K562 (cell line): ENCODE measurements at regions not wholly inside any gene's neighbourhood (a gene's known extent, or its start where the extent isn't known, plus 50 kb on each side); places are given as distances from the start of the nearest gene placed in this dataset.

Source experiments
- ATAC-seq: fragments of 200-7000 bp; cut with Tn5 transposase; 3 replicates; pipeline ENCODE4 v1.9.1; 2020; ENCODE audit warnings: moderate library complexity
- BruUV-seq: library from RNA; stranded (reverse); fragments of 400-500 nt; replicated peaks from 2 replicates; lab custom pipeline; 2021; lab: Mats Ljungman, UMichigan
- CTCF ChIA-PET: fragments of 300-600 bp; formaldehyde crosslinking; extraction: SDS; loops from one replicate; lab custom pipeline; 2021; ENCODE audit warnings: low intra/inter-chr PET ratio; lab: Yijun Ruan, JAX
- POLR2A ChIA-PET: fragments of 300-600, 350-650 bp; sonication (Branson Sonifier 250); formaldehyde crosslinking; extraction: SDS; loops from one replicate; lab custom pipeline; 2021; ENCODE audit warnings: antibody characterized with exemption, inconsistent platforms; lab: Yijun Ruan, JAX
- DNase-seq, 4 experiments: peaks; one replicate each; pipeline versions ENCODE4 v3.0.0 to v3.0.0-alpha.2; 2011 to 2018; ENCODE audit warnings: low spot score in 3 of 4, mixed read lengths in 3 of 4; ENCODE audit errors: extremely low read depth in 1 of 4
- FAIRE-seq: peaks from 2 replicates; lab custom pipeline; 2011; peaks lifted over from hg19 to GRCh38; lab: Jason Lieb, UNC
- H2AFZ ChIP-seq: 2 replicates; pipeline ENCODE4 v1.6.0; 2011; ENCODE audit warnings: low read depth, low read length, control low read depth, inconsistent platforms
- H3K27ac ChIP-seq: fragments of 200-600 bp; 3 replicates; pipeline ENCODE4 v1.8.0; 2011; ENCODE audit warnings: low read depth, mild to moderate bottlenecking, control low read depth, inconsistent platforms, low read length, moderate library complexity, mixed read lengths; ENCODE audit errors: extremely low read depth
- H3K27me3 ChIP-seq, 2 experiments: fragments of 300-600 bp in 1 of 2; 2 replicates in 1 of 2; 3 replicates in 1 of 2; pipeline versions ENCODE4 v1.6.0 to v1.8.0; 2011; ENCODE audit warnings: inconsistent platforms in 2 of 2, low read length in 2 of 2, mild to moderate bottlenecking in 1 of 2, mixed read lengths in 1 of 2, moderate library complexity in 1 of 2; ENCODE audit not compliant: control insufficient read depth in 2 of 2, insufficient read depth in 2 of 2
- H3K36me3 ChIP-seq: fragments of 300-600 bp; 3 replicates; pipeline ENCODE4 v1.8.0; 2011; ENCODE audit warnings: mild to moderate bottlenecking, low read length, inconsistent platforms; ENCODE audit not compliant: control insufficient read depth, insufficient read depth
- H3K4me1 ChIP-seq, 2 experiments: fragments of 200-600 bp in 1 of 2; replicated peaks in 1 of 2; 2 replicates in 1 of 2; 3 replicates in 1 of 2; pipeline versions ENCODE4 v1.5.1 to v1.8.0; 2011; ENCODE audit warnings: inconsistent platforms in 2 of 2, low read length in 2 of 2, mild to moderate bottlenecking in 1 of 2, mixed read lengths in 1 of 2, moderate library complexity in 1 of 2; ENCODE audit not compliant: control insufficient read depth in 2 of 2, insufficient read depth in 2 of 2
- H3K4me2 ChIP-seq: 2 replicates; pipeline ENCODE4 v1.6.1; 2011; ENCODE audit warnings: low read length, control low read depth, inconsistent platforms, mixed read lengths; ENCODE audit not compliant: insufficient read depth
- H3K4me3 ChIP-seq: fragments of 200-600 bp; sonication (generic), shearing (Covaris generic); 2 replicates; pipeline ENCODE4 v1.5.1; 2016; ENCODE audit warnings: control low read depth, inconsistent platforms
- H3K79me2 ChIP-seq: fragments of 200-600 bp; 3 replicates; pipeline ENCODE4 v1.8.0; 2011; ENCODE audit warnings: low read length, inconsistent platforms; ENCODE audit not compliant: control insufficient read depth, insufficient read depth
- H3K9ac ChIP-seq, 2 experiments: 2 replicates each; pipeline versions ENCODE4 v1.6.0 to v1.6.1; 2011; ENCODE audit warnings: low read depth in 2 of 2, low read length in 2 of 2, control low read depth in 1 of 2, inconsistent platforms in 1 of 2, mild to moderate bottlenecking in 1 of 2, mixed read lengths in 1 of 2; ENCODE audit not compliant: insufficient read depth in 1 of 2
- H3K9me1 ChIP-seq: one replicate; pipeline ENCODE4 v1.6.0; 2011; ENCODE audit warnings: inconsistent platforms, mild to moderate bottlenecking, low read length, moderate library complexity; ENCODE audit not compliant: control insufficient read depth, insufficient read depth
- H3K9me3 ChIP-seq: replicated peaks from 2 replicates; pipeline ENCODE4 v1.5.1; 2011; ENCODE audit warnings: low read depth, low read length, inconsistent platforms; ENCODE audit not compliant: control insufficient read depth, insufficient read depth
- H4K20me1 ChIP-seq: replicated peaks from 2 replicates; pipeline ENCODE4 v1.6.1; 2011; ENCODE audit warnings: low read length, inconsistent platforms, mixed read lengths; ENCODE audit not compliant: control insufficient read depth, insufficient read depth
- CBX8 ChIP-seq: fragments of 200-600 bp; sonication (generic); IDR thresholded peaks from 2 replicates; pipeline ENCODE4 v1.6.1; 2012; ENCODE audit warnings: borderline replicate concordance, mixed run types, low read depth, mild to moderate bottlenecking, moderate library complexity, mixed read lengths, low read length, control low read depth, inconsistent platforms; ENCODE audit not compliant: poor library complexity, severe bottlenecking; ENCODE audit errors: extremely low read depth
- CEBPB ChIP-seq: fragments of 450-650 bp; IDR thresholded peaks from 2 replicates; pipeline ENCODE4 v1.6.1; 2016; ENCODE audit warnings: missing genetic modification characterization, missing compliant biosample characterization
- CHD1 ChIP-seq: fragments of 200-600 bp; sonication (generic); IDR thresholded peaks from one replicate; pipeline ENCODE4 v1.6.1; 2012; ENCODE audit warnings: mild to moderate bottlenecking, moderate library complexity, low read length, inconsistent platforms
- ELF4 ChIP-seq: fragments of 450-650 bp; formaldehyde crosslinking; IDR thresholded peaks from 2 replicates; pipeline ENCODE4 v1.4.0; 2022; ENCODE audit warnings: missing genetic modification characterization
- ETV6 ChIP-seq, 3 experiments: fragments of 150-350 bp in 1 of 3; sonication (generic) in 1 of 3; formaldehyde crosslinking in 1 of 3; IDR thresholded peaks; 2 replicates each; pipeline versions ENCODE4 v1.6.1 to v1.8.0; 2014 to 2022; ENCODE audit warnings: borderline replicate concordance in 2 of 3, low read depth in 2 of 3, antibody characterized with exemption in 1 of 3, low read length in 1 of 3, mild to moderate bottlenecking in 1 of 3, missing genetic modification reagents in 1 of 3
- FOS ChIP-seq: IDR thresholded peaks from 3 replicates; pipeline ENCODE4 v1.6.1; 2011; ENCODE audit not compliant: insufficient read length; ENCODE audit errors: extremely low read depth
- MAZ ChIP-seq, 2 experiments: fragments of 450-650 bp in 1 of 2; sonication (generic) in 1 of 2; formaldehyde crosslinking; IDR thresholded peaks in 1 of 2; conservative IDR thresholded peaks in 1 of 2; 2 replicates each; pipeline versions ENCODE4 v1.4.0 to v1.5.0; 2020; ENCODE audit warnings: mild to moderate bottlenecking in 1 of 2, missing genetic modification reagents in 1 of 2
- MLX ChIP-seq, 2 experiments: fragments of 450-650 bp in 1 of 2; sonication (generic) in 1 of 2; formaldehyde crosslinking; conservative IDR thresholded peaks; 2 replicates each; pipeline versions ENCODE4 v1.4.0 to v1.8.1; 2020 to 2022; ENCODE audit warnings: mild to moderate bottlenecking in 1 of 2, missing genetic modification reagents in 1 of 2
- RFX7 ChIP-seq: fragments of 250-450 bp; sonication (Bioruptor Pico); IDR thresholded peaks from 2 replicates; pipeline ENCODE4 v1.5.1; 2021; ENCODE audit warnings: mild to moderate bottlenecking
- SIN3B ChIP-seq: fragments of 450-650 bp; IDR thresholded peaks from 2 replicates; pipeline ENCODE4 v1.6.1; 2017; ENCODE audit warnings: low read depth, mild to moderate bottlenecking, moderate library complexity
- TAF1 ChIP-seq: IDR thresholded peaks from 2 replicates; pipeline ENCODE4 v1.6.1; 2011; ENCODE audit warnings: mild to moderate bottlenecking, low read length, moderate library complexity; ENCODE audit not compliant: insufficient read depth, control insufficient read depth, severe bottlenecking; ENCODE audit errors: extremely low read depth
- ZFP30 ChIP-seq: fragments of 250-450 bp; sonication (Bioruptor Pico); IDR thresholded peaks from 2 replicates; pipeline ENCODE4 v1.8.0; 2022; ENCODE audit warnings: moderate library complexity, mild to moderate bottlenecking, inconsistent platforms, borderline replicate concordance
- ZNF146 ChIP-seq: IDR thresholded peaks from one replicate; pipeline ENCODE4 v1.6.1; 2018; ENCODE audit warnings: missing compliant biosample characterization; ENCODE audit not compliant: unreplicated experiment
- ZNF3 ChIP-seq: fragments of 250-450 bp; sonication (Bioruptor Pico); IDR thresholded peaks from 2 replicates; pipeline ENCODE4 v1.5.0; 2021; ENCODE audit warnings: mild to moderate bottlenecking, moderate library complexity
- WGBS: fragments of 100-300 bp; shearing (Covaris generic); methylation state at CpG from one replicate; pipeline ENCODE4 v1.1.6; 2016; ENCODE audit warnings: low coverage, mixed read lengths; ENCODE audit not compliant: insufficient coverage; ENCODE audit errors: missing lambda C conversion rate; 5-methylcytosine and 5-hydroxymethylcytosine counted together
- in situ Hi-C: fragments of 300-500 bp; cut with MboI; formaldehyde crosslinking; loops from 4 replicates; pipeline ENCODE4 v1.15.0; 2018; ENCODE audit warnings: inconsistent platforms, mixed read lengths
- intact Hi-C: fragments of 100-400 bp; cut with micrococcal nuclease; formaldehyde crosslinking; loops from 2 replicates; pipeline ENCODE4 v1.14.2; 2022

- WGBS = 3% methylated on average over 5 of the region's 7 CpGs
These were observed 567.3 kb upstream of the BTBD3 start for GRCh38 chr20:11350126-11351005.

GRCh38 chr20:11352041-11352440 is 565.7 kb upstream of the BTBD3 start:
- in situ Hi-C loops (no loop called here), intact Hi-C loops (no loop called here)
- no peak overlapping the region for H2AFZ ChIP-seq
- H3K4me2 ChIP-seq = no peak overlapping the region
- no peak overlapping the region for H3K9ac ChIP-seq
- H3K27ac ChIP-seq = no peak overlapping the region
- no peaks in the 10 kb centered on the region for H3K27me3 ChIP-seq
- no peaks in the 10 kb centered on the region for H3K9me1 ChIP-seq
- no peak for ATAC-seq
- FAIRE-seq = no peak
- H3K4me3 ChIP-seq = no peak overlapping the region
- CTCF ChIA-PET = no interaction called here
- H3K4me1 ChIP-seq = no peaks in the 10 kb centered on the region
- DNase-seq = no peak
- H3K79me2 ChIP-seq = no peaks in the 10 kb centered on the region
- POLR2A ChIA-PET = no interaction called here
- H4K20me1 ChIP-seq = no peaks in the 10 kb centered on the region
- no TSS peak for BruUV-seq
- H3K9me3 ChIP-seq = no peaks in the 10 kb centered on the region
- H3K36me3 ChIP-seq = no peaks in the 10 kb centered on the region
- TF ChIP-seq ZNF146 (CRISPR knock-in tag) (no peak), ELF4 (no peak), CBX8 (no peak), MAZ (CRISPR knock-in tag; conservative IDR thresholded peaks at IDR 0.05 in 1 of 2, IDR thresholded peaks at IDR 0.05 in 1 of 2) (no peak), RFX7 (CRISPR knock-in tag) (no peak), CHD1 (no peak), ZFP30 (CRISPR knock-in tag) (no peak), FOS (no peak), TAF1 (no peak), ZNF3 (CRISPR knock-in tag) (no peak), MLX (CRISPR knock-in tag; conservative IDR thresholded peaks at IDR 0.05) (no peak), SIN3B (no peak)

More at GRCh38 chr20:11350126-11351005, 567.3 kb upstream of the BTBD3 start:
- no peak overlapping the region for H3K4me2 ChIP-seq
- H4K20me1 ChIP-seq = no peaks in the 10 kb centered on the region
- CTCF ChIA-PET = no interaction called here
- POLR2A ChIA-PET = no interaction called here
- no peaks in the 10 kb centered on the region for H3K4me1 ChIP-seq
- H3K9me3 ChIP-seq = no peaks in the 10 kb centered on the region
- no peaks in the 10 kb centered on the region for H3K36me3 ChIP-seq
- intact Hi-C loops = no loop called here
- ATAC-seq = no peak
- no peaks in the 10 kb centered on the region for H3K9me1 ChIP-seq
- in situ Hi-C loops = no loop called here
- no TSS peak for BruUV-seq
- no peak for DNase-seq
- no peaks in the 10 kb centered on the region for H3K27me3 ChIP-seq
- no peaks in the 10 kb centered on the region for H3K79me2 ChIP-seq
- no peak for FAIRE-seq
- H3K9ac ChIP-seq = no peak overlapping the region
- H3K27ac ChIP-seq = no peak overlapping the region
- H2AFZ ChIP-seq = no peak overlapping the region
- no peak for TF ChIP-seq ETV6 (IDR thresholded peaks at IDR 0.05; ENCODE audit: borderline replicate concordance in 1 of 2, low read depth in 2 of 2, low read length in 1 of 2)
- no peak for TF ChIP-seq ETV6 (CRISPR knock-in tag; IDR thresholded peaks at IDR 0.05; ENCODE audit: borderline replicate concordance)
- TF ChIP-seq CEBPB (tag) = peak; percentile 38; the same call in 1 of the 2 replicates
- no peak overlapping the region for H3K4me3 ChIP-seq
